SKM-1 (cell line): ENCODE measurements at regions not wholly inside any gene's neighbourhood (a gene's known extent, or its start where the extent isn't known, plus 50 kb on each side); places are given as distances from the start of the nearest gene placed in this dataset.
A peak's percentile ranks its signal among the peaks of the same experiment; 100 is the strongest.
"Not testable (repeated sequence)": the region's sequence is repeated elsewhere in the genome, so short reads cannot be mapped to it uniquely, and the experiment has no call there.

Experiments used
- DNase-seq: peaks from one replicate; lab custom pipeline; 2025; ENCODE audit not compliant: unreplicated experiment; lab: John Stamatoyannopoulos, UW

- DNase-seq = no peak
Measured at GRCh38 chr7:112982441-112983063, 104.1 kb downstream of the GPR85 start.

GRCh38 chr7:112981966-112982365, 104.7 kb downstream of the GPR85 start:
- no peak for DNase-seq

GRCh38 chr7:112979055-112979454, 107.6 kb downstream of the GPR85 start:
- not testable (repeated sequence) for DNase-seq

GRCh38 chr7:112977244-112977955, 109.2 kb downstream of the GPR85 start:
- DNase-seq = not testable (repeated sequence)

GRCh38 chr7:112970771-112971170, 115.9 kb downstream of the GPR85 start:
- DNase-seq = no peak

- no peak for DNase-seq
Measured at GRCh38 chr7:112969946-112970345, 116.7 kb downstream of the GPR85 start.

GRCh38 chr7:112965506-112965905, 121.1 kb downstream of the GPR85 start:
- DNase-seq = no peak

- DNase-seq = no peak
Measured at GRCh38 chr7:112963634-112964033, 123.0 kb downstream of the GPR85 start.

GRCh38 chr7:112962815-112963214, 123.8 kb downstream of the GPR85 start:
- no peak for DNase-seq

- no peak for DNase-seq
Measured at GRCh38 chr7:112959276-112959675, 127.4 kb downstream of the GPR85 start.

GRCh38 chr7:112958775-112959174, 127.9 kb downstream of the GPR85 start:
- no peak for DNase-seq

GRCh38 chr7:112957901-112958300, 128.7 kb downstream of the GPR85 start:
- no peak for DNase-seq

- not testable (repeated sequence) for DNase-seq
Measured at GRCh38 chr7:112953031-112953430, 133.6 kb downstream of the GPR85 start.

GRCh38 chr7:112951070-112951469, 135.6 kb downstream of the GPR85 start:
- no peak for DNase-seq

- not testable (repeated sequence) for DNase-seq
Measured at GRCh38 chr7:112949682-112950081, 136.9 kb downstream of the GPR85 start.

- DNase-seq = no peak
Measured at GRCh38 chr7:112946350-112946749, 140.3 kb downstream of the GPR85 start.

GRCh38 chr7:112945046-112945445, 141.6 kb downstream of the GPR85 start:
- no peak for DNase-seq

- no peak for DNase-seq
Measured at GRCh38 chr7:112942981-112943380, 143.6 kb downstream of the GPR85 start.

- DNase-seq = not testable (repeated sequence)
Measured at GRCh38 chr7:112942125-112942524, 144.5 kb downstream of the GPR85 start.

GRCh38 chr7:112940314-112940732, 146.3 kb downstream of the GPR85 start:
- DNase-seq = no peak

GRCh38 chr7:112939574-112940313, 146.9 kb downstream of the GPR85 start:
- DNase-seq = peak; percentile 97
